ENCODE measurements at regions not wholly inside any gene's neighbourhood (a gene's known extent, or its start where the extent isn't known, plus 50 kb on each side); places are given as distances from the start of the nearest gene placed in this dataset.

- DNase-seq (ENCODE audit: low read depth, low spot score), result peak; percentile 99
- peak overlapping the region; percentile 96 for H3K27ac ChIP-seq
Observed at GRCh38 chr18:22467760-22468553, 50.2 kb upstream of the CTAGE1 start.

GRCh38 chr18:22468554-22468891 is 50.8 kb upstream of the CTAGE1 start:
- peak overlapping the region; percentile 96 for H3K27ac ChIP-seq

GRCh38 chr18:22469061-22469734 is 51.5 kb upstream of the CTAGE1 start:
- H3K27ac ChIP-seq, result peak overlapping the region; percentile 96
- DNase-seq (ENCODE audit: low read depth, low spot score), result no peak

More at GRCh38 chr18:22468554-22468891, 50.8 kb upstream of the CTAGE1 start:
- no peak for DNase-seq (ENCODE audit: low read depth, low spot score)

- DNase-seq (ENCODE audit: low read depth, low spot score), result no peak
- no peak overlapping the region for H3K27ac ChIP-seq
Observed at GRCh38 chr18:22469926-22470247, 52.2 kb upstream of the CTAGE1 start.

- DNase-seq (ENCODE audit: low read depth, low spot score), result no peak
- H3K27ac ChIP-seq, result peak overlapping the region; percentile 48
Observed at GRCh38 chr18:22470248-22471235, 52.8 kb upstream of the CTAGE1 start.

- H3K27ac ChIP-seq, result no peak overlapping the region
- DNase-seq (ENCODE audit: low read depth, low spot score), result no peak
Observed at GRCh38 chr18:22471546-22472131, 53.9 kb upstream of the CTAGE1 start.

GRCh38 chr18:22473366-22473765 is 55.7 kb upstream of the CTAGE1 start:
- H3K27ac ChIP-seq, result no peak overlapping the region
- no peak for DNase-seq (ENCODE audit: low read depth, low spot score)

- no peak for DNase-seq (ENCODE audit: low read depth, low spot score)
- no peak overlapping the region for H3K27ac ChIP-seq
Observed at GRCh38 chr18:22475426-22476100, 57.8 kb upstream of the CTAGE1 start.

- DNase-seq (ENCODE audit: low read depth, low spot score), result no peak
Observed at GRCh38 chr18:22477222-22477621, 59.5 kb upstream of the CTAGE1 start.

GRCh38 chr18:22482948-22483347 is 65.2 kb upstream of the CTAGE1 start:
- H3K27ac ChIP-seq, result no peak overlapping the region
- DNase-seq (ENCODE audit: low read depth, low spot score), result no peak

More at GRCh38 chr18:22477222-22477621, 59.5 kb upstream of the CTAGE1 start:
- no peak overlapping the region for H3K27ac ChIP-seq

- DNase-seq (ENCODE audit: low read depth, low spot score), result no peak
- H3K27ac ChIP-seq, result no peak overlapping the region
Observed at GRCh38 chr18:22483407-22483806, 65.7 kb upstream of the CTAGE1 start.

- DNase-seq (ENCODE audit: low read depth, low spot score), result no peak
Observed at GRCh38 chr18:22484471-22484870, 66.8 kb upstream of the CTAGE1 start.

GRCh38 chr18:22485808-22486244 is 68.1 kb upstream of the CTAGE1 start:
- no peak for DNase-seq (ENCODE audit: low read depth, low spot score)
- peak overlapping the region; percentile 50 for H3K27ac ChIP-seq

More at GRCh38 chr18:22484471-22484870, 66.8 kb upstream of the CTAGE1 start:
- no peak overlapping the region for H3K27ac ChIP-seq

- DNase-seq (ENCODE audit: low read depth, low spot score), result no peak
- H3K27ac ChIP-seq, result no peak overlapping the region
Observed at GRCh38 chr18:22486667-22487066, 69.0 kb upstream of the CTAGE1 start.

GRCh38 chr18:22488554-22488953 is 70.8 kb upstream of the CTAGE1 start:
- no peak for DNase-seq (ENCODE audit: low read depth, low spot score)
- H3K27ac ChIP-seq, result no peak overlapping the region

GRCh38 chr18:22489704-22490103 is 72.0 kb upstream of the CTAGE1 start:
- DNase-seq (ENCODE audit: low read depth, low spot score), result peak; percentile 54
- H3K27ac ChIP-seq, result peak overlapping the region; percentile 26

- no peak for DNase-seq (ENCODE audit: low read depth, low spot score)
- peak overlapping the region; percentile 26 for H3K27ac ChIP-seq
Observed at GRCh38 chr18:22490429-22490846, 72.7 kb upstream of the CTAGE1 start.

- no peak for DNase-seq (ENCODE audit: low read depth, low spot score)
- H3K27ac ChIP-seq, result no peak overlapping the region
Observed at GRCh38 chr18:22493255-22493654, 75.5 kb upstream of the CTAGE1 start.

- no peak for DNase-seq (ENCODE audit: low read depth, low spot score)
- H3K27ac ChIP-seq, result no peak overlapping the region
Observed at GRCh38 chr18:22493940-22494339, 76.2 kb upstream of the CTAGE1 start.

GRCh38 chr18:22494771-22495170 is 77.1 kb upstream of the CTAGE1 start:
- DNase-seq (ENCODE audit: low read depth, low spot score), result no peak
- H3K27ac ChIP-seq, result no peak overlapping the region

Measured in epithelial cell of prostate (primary cell).